GM18867 (cell line): ENCODE measurements at regions not wholly inside any gene's neighbourhood (a gene's known extent, or its start where the extent isn't known, plus 50 kb on each side); places are given as distances from the start of the nearest gene placed in this dataset.
"Not testable (repeated sequence)": the region's sequence is repeated elsewhere in the genome, so short reads cannot be mapped to it uniquely, and the experiment has no call there.

Experiments
- ATAC-seq: cut with Tn5 transposase; IDR thresholded peaks from one replicate; pipeline ENCODE4 v1.9.1; 2021; ENCODE audit warnings: mild to moderate bottlenecking, moderate library complexity; ENCODE audit not compliant: unreplicated experiment

- ATAC-seq: no peak
These were observed 183.7 kb downstream of the NRP2 start for GRCh38 chr2:205865905-205866441.

GRCh38 chr2:205865056-205865455 lies 182.8 kb downstream of the NRP2 start:
- ATAC-seq: no peak

- no peak for ATAC-seq
These were observed 182.2 kb downstream of the NRP2 start for GRCh38 chr2:205864491-205864890.

- ATAC-seq: not testable (repeated sequence)
These were observed 180.5 kb downstream of the NRP2 start for GRCh38 chr2:205862761-205863160.

GRCh38 chr2:205860885-205861284 lies 178.6 kb downstream of the NRP2 start:
- ATAC-seq: no peak

DNA sequence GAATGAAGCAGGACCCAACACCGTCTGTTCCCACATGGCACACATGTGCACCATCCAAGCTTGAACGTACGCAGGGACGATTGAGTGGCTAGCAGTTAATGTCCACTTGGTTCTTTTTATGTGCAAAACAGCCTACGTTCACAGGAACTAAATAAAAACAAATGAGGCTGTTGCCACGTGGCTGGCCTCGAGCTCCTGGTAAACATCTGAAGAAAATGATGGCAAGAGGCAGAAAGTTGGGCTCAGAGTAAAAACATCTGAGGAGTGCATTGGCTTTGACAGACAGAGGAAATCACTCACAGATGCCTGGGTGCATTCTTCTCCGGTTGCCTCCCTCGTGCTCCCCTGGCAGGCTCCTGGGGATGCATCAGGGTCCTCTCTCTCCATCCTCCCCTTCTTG lies 177.9 kb downstream of the NRP2 start:
- ATAC-seq: no peak

DNA sequence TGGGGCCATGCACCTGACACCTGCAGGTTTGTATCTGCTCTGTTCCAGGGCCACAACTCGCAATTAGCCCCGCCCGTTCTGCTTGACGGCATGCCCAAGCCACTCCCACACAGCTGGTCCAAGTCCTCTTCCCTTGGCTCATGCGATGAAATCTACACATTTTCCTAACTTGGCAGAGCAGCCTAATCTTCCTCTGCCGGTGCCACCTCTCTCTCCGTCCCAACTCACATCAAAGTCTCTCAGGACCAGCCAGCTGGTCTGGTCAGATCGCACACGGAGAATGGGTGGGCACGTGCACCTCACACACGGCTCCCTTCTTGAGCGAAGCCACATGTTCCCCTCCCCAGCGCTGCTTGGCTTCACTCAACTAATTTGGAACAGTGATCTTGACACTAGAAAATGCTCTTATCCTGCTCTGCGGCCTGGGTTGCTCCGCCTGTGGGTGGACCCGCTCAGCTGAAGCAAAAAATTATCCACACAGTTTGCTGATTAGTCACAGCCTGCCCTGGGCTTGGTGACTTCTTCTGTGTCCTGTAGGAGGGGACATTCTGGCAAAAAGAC lies 176.7 kb downstream of the NRP2 start:
- peak; percentile 56 for ATAC-seq

DNA sequence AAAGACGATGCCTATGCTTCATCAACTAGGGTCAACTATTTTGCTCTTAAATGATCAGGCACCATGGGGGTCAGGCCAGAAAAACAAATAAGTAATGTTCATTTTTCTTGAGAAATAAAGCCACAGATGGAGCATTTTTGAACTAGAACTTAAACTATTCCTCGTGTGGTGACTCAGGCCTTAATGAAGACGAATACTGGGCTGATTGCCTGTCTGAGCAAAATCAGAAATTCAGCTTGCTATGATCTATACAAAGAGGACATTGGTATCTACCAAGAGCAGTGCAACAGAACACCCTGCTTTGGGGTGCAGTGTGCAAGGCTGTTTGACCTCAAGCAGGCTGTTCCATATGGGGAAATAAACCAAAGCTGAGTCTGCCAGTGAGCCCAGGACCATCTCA lies 176.0 kb downstream of the NRP2 start:
- ATAC-seq: no peak

DNA sequence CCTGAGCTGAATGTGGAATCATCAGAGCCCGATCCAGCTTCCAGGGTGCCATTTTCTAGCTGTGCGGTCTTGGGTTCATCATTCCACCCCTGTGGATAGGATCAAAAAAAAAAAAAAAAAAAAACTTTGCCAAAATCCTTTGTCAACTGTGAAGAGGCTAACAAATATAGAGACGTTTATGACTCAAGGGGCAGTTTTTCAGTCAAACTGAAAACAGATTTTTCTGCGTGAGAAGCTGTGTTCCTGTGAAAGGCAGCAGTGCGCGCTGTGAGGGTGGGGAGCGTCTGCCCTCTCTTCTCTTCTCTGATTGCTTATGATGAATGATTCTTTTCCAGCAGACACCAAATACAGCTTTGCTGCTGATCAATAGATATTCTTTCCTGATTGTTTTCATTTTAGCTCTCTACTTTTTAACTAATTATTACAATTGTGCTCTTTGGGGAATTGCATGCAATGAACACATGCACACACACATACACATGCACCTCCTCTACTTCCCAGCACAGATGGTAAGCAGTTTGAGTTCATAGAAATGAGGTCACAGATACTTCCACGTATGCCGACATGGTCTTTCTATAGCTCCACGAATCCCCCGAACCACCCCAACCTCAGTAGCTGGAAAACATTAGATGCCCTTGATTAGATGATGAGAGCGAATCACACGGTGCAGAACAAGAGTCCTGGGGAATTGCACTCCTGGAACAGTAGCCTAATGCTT lies 175.4 kb downstream of the NRP2 start:
- ATAC-seq: peak; percentile 63

- ATAC-seq: no peak
These were observed 170.2 kb downstream of the NRP2 start for GRCh38 chr2:205852457-205852856.

DNA sequence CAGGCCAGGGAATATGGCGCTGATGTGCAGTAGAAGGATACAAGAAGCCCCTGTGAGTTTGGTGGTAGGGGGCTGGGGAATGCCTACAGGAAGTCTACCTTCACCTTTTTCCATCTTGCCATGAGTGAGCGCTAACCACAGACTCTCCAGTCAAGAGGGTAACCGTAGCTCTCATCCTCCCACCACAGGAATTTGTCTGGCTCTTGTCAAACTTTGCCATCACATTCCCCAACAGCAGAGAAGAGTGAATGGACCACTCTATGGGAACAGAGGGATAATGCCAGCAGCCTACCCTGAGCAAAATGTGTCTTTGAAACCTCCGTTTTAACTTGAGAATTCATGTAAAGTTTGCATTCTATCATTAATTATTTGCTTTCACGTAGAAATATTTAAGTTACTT lies 168.3 kb downstream of the NRP2 start:
- no peak for ATAC-seq

- no peak for ATAC-seq
These were observed 167.8 kb downstream of the NRP2 start for GRCh38 chr2:205850132-205850531.

- no peak for ATAC-seq
These were observed 166.8 kb downstream of the NRP2 start for GRCh38 chr2:205849136-205849535.

DNA sequence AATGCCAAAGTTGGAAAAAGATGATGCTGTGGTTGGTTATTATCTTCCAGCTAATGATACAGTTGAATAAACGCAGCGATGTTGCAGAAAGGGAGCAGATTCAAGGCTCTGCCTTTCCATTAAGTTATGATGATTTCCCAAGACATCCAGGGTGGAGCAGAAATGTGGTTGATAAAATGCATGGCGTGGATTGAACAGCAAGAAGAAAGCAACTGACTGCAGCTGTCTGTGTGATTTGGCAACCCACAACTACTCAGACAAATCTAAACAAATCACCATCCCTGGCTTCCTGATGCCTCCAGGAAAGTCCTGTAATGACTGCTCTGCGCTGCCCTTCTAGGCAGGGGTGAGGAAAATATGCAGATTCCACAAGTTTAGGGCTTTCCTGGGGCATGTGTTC lies 166.3 kb downstream of the NRP2 start:
- no peak for ATAC-seq
